ENCODE measurements at regions not wholly inside any gene's neighbourhood (a gene's known extent, or its start where the extent isn't known, plus 50 kb on each side); places are given as distances from the start of the nearest gene placed in this dataset.

DNA sequence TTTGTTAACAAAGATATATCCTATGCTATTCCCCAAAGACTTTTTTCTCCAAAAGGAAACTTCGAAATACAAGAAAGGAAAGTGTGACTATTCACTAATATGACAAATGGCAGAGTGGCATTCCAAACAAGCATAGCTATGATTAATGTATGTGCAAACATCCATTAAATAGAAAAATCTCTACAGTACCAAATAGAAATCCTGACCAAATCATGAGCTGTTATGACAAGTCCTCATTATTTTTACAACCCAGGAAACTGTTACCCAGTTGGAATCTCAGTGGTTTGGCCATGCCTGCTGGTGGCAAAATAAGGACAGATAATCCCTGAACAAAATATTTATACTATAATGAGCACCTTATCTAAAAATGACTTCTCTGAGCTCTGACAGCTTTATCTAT lies 202.1 kb downstream of the SEC23A start:
- DNase-seq = no peak

DNA sequence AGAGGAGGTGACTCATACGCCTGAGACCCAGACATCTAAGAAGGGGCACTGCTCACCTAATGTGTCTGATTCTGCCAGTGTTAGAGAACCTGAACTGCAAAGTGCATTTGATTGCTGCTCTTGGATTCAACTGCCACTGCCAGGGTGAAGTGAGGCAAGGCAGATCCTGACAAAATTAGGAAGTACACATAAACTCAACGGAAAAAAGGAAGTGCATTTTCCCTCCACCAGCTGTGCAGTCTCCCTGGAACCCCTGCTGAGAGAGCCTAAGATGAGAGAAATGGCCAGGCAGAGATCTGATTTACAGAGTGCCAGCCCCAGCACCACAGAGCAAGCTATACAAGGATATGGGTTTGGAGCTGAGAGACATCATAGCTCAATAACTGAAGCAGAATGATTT lies 215.3 kb downstream of the SEC23A start:
- no peak for DNase-seq

DNA sequence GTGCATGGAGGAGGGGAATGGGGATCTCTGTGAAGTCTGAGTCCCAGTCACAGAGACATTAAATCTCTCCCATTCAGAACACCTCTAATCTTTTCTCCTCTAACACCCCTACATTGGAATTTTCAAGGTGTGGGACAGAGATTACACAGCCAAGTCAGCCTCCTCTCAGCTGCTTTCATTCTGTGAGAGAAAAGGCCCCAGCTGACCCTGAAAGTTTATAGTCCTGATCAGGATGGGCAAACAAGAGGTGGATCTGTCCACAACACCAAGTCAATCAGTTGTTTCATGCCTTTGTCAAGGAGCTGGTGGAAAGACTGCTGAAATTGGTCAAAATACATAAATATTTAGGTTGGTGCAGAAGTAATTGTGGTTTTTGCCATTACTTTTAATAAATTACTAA lies 218.9 kb downstream of the SEC23A start:
- DNase-seq = no peak

DNA sequence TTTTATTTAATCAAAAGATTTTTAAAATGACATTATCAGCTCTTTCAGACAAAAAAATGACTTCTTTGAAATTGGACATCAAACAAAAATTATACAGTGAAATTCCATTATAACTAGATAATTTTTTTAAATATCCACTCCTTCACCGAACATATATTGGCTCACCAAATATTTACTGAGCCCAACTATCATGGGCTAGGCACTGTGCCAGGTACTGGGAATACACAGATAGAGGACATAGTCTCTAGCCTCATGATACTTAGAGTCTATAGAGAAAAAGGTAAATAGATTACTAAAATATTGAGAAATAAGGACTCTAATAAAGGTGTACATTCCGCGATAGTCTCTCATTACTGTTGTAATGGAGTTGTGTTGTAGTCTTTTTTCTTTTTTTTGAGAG lies 219.9 kb downstream of the SEC23A start:
- no peak for DNase-seq

DNA sequence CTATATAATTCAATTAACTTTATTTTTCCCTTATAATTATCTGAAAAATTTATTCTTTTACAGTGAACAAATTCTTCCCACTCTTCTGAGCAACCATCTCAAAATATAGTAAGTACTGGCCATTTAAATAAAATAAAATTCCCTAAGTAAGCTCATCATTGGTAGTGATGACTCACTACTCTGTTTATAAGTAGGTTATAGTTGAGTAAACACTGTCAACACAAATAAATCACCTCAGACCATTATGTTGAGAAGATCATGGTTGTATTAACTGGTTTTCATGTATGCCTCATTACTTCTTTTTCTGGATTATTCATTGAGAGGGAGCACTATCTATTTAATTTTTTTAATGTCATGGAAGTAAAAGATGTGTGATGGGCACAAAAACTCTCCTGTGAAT lies 220.5 kb downstream of the SEC23A start:
- DNase-seq = no peak

DNA sequence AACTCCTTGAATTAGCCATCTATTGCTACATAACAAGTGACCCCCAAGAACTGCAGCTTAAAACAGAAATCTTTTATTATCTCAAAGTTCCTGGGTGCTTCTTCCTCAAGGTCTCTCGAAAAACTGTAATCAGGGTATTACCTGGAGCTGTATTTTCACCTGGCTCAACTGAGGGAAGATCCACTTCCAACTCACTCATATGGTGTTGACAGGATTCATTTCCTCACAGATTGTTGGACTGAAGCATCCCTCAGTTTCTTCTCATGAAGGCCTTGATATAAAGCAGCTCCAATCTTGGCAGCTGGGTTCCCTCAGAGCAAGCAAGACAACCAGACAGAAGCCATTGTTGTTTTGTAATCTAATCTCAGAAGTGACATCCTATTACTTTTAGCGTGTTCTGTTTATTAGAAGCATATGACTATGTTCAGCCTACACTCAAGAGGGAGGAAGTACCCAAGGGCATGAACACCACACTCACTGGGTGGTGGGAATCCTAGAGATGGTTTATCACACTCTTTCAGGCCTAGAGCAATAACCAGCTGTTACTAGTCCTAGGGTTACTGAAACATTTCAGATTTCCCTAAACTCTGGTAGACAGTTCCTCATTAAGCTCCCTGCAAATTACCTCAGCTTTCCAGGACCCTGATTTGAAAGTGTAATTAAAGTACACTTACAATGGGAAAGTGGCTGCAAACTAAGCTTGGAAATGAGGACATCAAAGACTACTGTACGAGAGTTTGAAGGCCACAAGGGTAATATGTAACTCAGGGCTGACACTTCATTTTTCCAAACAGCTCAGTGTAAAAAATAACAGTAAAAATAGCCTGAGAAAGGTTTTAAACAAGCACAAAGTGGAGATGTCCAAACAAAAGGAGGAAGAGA lies 222.2 kb downstream of the SEC23A start:
- DNase-seq = no peak

DNA sequence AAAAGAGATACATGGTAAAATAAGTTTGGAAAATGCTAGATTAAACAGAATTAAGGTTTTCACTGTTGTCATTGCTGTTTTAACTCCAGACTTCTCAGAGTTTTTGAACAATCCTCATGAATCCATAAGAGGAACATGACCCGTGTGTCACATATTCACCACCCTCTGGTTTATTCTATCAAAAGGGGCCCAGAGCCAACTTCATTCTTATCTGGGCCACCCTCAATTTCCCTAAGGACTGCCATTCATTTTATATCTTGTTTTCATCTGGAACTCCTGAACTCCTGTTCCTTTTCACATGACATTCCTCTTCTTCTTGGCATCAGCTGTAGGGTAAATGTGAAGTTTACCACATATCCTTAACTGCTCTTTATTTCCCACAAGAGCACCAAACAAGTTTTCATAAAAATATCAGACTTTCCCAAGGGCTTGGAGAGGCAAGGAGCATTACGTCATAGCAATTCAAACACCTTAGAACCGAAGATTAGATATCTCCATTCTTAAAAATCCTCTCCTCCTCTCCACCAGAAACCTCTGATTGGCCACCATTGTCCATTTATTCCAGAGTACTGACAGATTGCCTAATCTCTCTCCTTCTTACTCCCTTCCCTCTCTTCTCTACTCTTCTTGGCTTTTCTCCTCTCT lies 225.2 kb downstream of the SEC23A start:
- no peak for DNase-seq

DNA sequence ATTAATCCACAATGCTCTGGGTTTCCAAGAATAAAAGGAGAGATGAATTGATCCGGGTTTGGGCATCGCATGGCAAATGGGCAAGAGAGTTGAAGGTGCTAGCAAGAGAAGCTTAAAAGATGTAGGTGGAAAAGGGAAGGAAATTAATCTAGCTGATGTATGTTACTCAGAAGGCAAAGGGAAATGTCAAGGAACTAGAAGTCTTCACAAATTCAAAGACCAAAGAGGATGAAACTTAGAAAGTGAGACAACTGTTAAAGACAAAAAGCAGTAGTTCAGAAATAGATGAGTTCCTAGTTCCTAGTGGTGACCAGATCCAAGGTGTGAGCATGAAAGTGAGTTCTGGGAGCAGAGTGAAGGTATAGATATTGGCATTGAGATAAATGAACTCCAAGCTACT lies 228.3 kb downstream of the SEC23A start:
- DNase-seq = no peak

DNA sequence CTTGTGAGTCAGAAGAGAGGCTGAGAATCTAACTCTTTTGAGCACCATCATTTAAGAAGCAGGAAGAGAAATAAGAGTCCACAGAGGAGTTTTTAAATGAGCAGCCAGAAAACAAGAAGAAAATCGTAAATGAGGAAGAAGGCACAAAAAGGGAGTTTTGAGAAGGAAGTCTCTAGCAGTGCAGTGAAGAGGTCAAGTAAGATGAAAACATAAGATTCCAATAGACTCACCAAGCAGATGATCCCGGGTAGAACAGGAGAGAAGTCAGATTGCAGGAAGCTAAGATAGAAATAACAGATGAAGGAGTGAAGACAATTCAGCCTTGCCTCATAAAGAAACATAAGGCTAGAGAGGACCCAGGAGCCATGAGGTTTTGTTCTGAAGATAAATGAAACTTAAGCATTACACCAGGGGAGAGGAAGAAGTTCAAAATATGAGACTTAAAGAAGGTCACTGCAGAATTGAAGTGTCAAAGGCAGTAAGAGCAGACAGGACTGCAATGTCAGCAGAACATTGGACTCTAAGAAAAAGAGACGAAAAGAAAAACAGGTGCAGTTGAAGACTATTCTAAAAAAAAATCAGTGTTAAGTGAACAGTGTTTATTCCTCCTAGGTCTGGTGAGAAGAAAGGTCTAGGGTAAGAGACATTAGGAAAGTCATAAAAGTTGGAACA lies 229.0 kb downstream of the SEC23A start:
- DNase-seq = no peak

DNA sequence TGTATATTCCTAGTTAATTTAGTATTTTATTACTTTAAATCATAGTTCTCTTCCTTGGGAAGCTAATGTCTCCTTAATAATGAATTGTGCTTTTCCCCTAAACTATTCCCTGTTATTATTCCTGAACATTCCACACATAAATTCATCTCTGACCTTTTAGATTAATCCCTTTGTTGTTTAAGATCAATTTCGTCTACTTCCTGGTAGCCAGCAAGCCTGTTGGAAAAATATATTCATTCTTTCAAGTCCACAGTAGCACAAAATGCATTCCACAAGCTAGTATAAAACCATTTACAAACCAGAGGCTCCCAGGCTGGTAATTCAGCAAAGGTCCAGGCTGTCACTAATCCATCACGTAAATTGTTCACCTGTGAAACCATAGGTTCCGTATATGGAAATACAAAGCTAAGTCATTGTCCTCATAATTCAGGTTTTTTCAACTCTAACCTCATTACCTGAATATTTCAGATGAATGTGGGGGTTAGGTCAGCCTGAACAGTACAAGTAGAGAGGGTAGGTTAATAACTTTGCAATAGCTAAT lies 232.7 kb downstream of the SEC23A start:
- no peak for DNase-seq

DNA sequence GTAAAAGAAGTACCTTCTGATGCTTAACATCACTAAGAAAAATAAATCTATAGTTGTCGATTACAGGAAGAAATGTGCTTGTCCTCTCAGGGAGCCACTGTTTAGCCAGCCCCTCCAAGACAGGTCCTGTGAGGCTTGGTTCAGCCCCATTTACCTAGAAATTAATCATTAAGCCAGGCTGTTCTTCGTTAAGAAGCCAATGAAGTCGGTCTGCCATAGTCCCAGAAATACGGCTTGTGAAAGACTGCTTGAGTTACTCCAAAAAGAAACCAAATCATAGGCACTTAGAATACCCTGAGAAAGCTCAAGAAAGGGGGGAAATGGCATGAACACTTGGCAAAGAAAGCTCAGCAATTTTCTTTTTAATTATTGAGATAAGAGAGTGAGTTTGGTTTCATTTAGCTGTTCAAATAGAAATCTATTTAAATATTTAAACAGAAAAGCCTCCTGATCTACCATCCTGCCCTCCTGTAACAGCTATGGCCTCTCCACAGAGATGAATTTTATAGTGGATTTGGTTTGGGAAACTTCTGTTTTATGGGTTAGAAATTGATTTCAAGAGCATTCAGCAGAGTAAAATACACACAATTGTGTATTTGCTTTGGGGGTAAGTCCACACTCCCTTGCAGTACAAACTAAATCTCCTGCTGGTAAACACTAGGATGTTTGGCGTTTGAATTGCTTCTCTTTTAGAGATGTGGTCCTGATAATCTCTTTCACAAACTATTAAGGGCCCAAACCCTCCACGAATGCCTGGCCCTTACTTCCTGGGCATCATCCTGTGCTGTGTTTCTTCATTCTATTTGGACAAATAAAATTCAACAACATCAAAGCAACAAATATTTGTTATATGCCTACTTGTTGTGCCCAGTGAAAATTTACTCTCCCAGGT lies 234.4 kb downstream of the SEC23A start:
- DNase-seq = no peak

DNA sequence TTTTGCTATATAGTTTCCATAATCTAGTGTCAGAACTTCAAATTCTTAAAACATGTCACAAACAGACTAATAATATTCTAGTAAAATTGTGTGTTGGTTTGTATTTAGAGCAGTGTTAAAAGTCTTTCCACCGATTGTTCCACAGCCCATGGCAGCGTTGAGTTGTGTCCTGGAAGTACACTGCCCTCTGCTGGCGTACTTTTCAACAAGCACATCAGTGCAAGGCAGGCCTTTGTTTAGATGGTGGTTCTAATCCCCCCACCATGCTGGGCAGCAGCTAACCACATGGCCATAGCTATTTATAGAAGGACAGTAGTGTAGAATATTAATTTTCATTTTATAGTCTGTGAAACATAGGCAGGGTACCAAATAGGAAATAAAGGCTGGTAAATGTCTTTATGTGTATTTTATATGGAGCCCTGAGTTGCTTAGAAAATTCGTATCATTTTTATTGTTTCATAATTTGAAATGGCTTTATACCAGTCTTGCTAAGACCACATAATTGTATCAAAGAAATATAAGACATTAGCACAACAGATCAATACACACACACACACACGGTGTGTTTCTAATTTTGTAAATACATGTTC lies 235.4 kb downstream of the SEC23A start:
- DNase-seq = peak; percentile 29 to 61

DNA sequence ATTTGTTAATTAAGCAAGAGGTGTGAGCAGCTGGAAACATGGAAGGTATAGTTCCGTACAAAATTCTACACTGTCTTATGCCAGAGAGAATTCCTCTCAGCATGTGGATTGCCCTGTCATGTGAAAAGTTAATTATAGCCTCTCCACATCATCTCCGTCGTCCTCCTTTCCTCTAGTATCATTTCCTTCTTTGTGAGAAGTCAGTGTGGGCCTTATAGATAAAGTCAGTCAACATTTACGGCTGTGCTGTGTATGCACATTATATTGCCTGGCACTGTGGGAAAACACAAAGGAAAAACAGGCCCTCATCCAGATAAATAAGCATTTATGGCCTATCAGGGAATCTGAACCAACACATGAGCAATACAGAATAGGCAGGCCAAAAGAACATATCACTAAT lies 236.6 kb downstream of the SEC23A start:
- DNase-seq = no peak

DNA sequence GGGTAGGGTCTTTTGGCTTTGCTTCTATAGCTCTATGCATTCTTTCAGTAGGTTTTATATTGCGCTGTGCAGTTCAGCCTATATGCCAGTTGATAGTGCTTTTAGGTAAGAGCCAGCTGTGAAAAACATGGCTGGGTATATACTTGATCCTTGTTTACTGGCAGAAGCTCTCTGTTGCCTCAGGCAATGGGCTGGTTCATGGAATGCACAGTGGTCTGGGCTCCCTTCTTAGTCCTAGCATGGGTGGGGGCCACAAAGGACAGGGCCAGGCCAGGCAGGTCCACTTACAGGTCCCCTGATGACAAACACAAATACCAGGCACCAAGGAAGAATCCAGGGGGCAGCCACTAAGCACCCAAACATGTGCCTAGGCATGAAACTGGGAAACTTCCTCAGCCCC lies 240.7 kb downstream of the SEC23A start:
- no peak for DNase-seq

DNA sequence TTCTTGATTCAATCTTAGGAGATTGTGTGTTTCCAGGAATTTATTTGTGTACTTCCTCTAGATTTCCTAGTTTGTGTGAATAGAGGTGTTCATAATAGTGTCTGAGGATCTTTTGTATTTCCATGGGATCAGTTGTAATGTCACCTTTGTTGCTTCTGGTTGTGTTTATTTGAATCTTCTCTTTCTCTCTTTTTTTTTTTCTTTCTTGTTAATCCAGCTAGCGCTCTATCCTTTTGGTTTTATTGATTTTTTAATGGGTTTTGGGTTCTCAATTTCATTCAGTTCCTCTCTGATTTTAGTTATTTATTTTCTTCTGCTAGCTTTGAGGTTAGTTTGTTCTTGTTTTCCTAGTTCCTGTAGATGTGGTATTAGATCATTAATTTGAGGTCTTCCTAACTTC lies 242.5 kb downstream of the SEC23A start:
- DNase-seq = no peak

DNA sequence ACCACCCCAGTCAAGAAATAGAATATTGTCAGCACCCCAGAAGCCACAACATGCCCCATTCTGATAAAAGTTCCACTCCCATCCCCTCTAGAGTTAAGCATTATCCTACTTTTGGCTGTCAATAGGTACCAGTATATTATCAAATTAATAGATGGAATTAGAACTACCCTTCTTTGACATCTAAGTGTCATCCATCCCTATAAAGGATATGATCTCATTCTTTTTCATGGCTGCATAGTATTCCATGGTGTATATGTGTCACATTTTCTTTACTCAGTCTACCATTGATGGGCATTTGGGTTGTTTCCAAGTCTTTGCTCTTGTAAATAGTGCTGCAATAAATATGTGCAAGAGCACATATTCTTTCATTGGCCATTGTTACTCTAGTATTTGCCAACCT lies 246.2 kb downstream of the SEC23A start:
- DNase-seq = no peak

DNA sequence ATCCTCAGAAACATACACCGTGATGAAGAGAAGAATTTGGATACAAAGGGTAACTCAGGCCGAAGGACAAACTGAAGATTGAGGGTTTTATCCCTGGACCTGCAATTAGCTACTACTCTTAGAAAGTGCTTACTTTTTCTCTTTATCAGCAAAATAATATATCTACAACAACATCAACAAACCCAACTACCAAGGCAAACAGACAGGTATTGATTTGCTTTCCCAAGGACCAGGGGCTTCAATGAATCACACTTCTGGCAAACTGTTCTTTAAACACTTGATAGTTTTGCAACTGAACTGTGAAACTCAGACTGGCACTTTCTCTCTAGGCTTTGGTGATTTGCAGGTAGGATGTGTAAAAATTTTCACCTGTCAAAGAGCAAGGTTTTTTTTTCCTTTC lies 247.5 kb downstream of the SEC23A start:
- no peak for DNase-seq

DNA sequence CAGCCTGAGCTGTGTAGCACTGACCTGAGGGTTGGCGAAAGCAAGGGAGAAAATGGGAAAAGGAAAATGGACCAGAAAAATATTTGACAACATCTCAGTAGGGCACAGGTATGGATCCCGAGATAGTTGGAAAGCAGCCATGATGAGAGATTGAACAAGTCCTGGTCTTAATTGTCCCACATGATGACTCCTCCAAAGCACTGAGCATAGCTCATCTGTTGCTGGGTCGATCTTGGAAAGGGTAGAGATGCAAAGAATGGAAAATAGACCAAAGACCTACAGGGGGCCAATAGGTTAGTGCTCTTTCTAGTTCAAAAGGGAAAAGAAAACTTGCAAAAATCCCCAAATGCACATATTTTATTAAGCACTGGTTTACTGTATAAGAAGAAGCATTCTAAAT lies 251.9 kb downstream of the SEC23A start:
- DNase-seq = no peak

DNA sequence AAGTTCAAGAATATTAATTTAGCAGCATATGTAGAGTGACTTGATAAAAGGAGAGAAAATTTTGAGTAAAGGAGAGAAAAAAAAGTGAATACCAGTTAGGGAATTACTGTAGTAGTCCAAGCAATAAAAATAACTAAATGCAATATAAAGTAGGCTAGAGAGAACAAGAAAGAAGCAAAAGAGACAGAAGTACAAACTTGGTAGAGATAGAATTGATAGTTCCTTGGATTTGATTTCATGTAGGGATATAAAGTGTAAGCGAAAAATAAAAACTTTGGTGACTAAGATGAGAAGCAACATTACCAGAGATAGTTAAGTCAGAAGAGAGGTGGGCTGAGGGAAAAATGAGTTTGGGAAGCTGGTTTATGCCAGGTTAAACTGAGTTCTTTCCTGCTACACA lies 252.4 kb downstream of the SEC23A start:
- no peak for DNase-seq

DNA sequence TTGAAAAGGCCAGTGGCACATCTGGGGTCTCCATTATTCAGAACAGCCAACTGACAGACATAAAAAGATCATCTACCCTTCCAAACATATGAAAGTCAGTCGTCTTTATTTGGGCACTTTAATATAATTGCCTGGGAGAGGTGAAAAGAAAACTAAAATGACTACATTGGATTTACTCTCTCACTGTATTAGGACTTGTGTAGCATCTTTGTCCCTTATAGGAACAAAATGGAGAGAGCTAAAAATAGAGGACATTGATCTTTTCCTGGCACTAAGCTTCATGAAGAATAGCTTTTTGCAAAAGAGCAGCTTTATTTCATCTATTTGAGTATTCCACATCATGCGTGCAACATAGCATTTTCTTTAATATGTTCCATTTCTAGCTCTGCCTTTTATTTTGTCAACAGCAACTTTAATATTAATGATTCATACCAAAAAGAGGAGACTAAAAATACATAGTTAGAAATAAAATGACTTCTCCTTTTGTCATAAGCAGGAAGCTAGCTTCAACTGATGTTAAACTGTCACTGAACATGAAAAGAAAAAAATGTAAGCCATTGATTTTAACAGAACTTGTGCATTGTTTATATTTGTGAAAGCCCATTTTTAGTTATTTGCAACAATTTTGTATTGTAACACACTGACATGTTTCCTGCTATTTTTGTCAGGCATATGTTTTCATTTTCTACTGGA lies 254.6 kb downstream of the SEC23A start:
- DNase-seq = no peak

DNA sequence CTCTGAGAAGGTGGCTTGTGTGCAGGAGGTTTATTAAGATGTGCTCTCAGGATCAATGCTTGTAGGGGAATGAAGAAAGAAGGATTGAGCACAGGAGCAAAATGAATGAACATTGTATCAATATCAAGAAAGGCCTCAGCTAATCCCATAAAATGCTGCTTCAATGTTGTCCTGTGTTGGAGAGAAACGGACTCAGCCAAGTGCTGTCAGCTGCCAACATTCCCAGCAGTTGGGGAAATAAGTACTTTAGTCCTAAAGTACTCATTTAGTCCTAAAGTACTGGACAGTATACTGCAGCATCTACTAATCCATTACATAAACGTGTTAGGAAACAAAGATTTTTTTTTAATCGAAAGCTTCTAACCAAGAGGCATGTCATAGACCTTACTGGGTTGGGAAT lies 255.9 kb downstream of the SEC23A start:
- DNase-seq = no peak

Measured in CD4-positive, alpha-beta T cell treated with Interferon alpha-2 for 1 hour (primary cell).